ENCODE measurements at regions not wholly inside any gene's neighbourhood (a gene's known extent, or its start where the extent isn't known, plus 50 kb on each side); places are given as distances from the start of the nearest gene placed in this dataset.

DNA sequence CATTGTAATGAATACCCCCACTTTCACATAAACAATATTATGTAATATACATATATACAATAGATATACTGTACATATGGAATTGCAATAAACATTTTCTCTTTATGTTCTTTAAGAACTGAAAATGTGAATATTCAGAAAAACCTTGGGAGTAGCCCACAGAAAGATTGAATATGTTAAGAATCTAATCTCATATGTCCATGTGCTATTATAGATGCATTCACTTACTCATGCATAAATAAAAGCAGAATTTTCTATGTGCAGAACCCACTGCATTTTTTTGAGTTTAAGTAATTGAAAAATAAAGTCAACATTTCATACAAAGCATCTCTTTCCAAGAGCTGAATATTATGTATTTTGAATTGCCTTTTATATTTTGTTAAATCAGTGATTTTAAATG is 902.3 kb downstream of the PCDH19 start:
- TF ChIP-seq KDM1A (IDR thresholded peaks at IDR 0.05; ENCODE audit: borderline replicate concordance, low read length) (no peak), TAF1 (IDR thresholded peaks at IDR 0.05; ENCODE audit: low read depth, low read length) (no peak), RNF2 (IDR thresholded peaks at IDR 0.05; ENCODE audit: borderline replicate concordance, low read depth, low read length, missing control alignments, poor library complexity, severe bottlenecking) (no peak)
- TF ChIP-seq, protein P1, sequence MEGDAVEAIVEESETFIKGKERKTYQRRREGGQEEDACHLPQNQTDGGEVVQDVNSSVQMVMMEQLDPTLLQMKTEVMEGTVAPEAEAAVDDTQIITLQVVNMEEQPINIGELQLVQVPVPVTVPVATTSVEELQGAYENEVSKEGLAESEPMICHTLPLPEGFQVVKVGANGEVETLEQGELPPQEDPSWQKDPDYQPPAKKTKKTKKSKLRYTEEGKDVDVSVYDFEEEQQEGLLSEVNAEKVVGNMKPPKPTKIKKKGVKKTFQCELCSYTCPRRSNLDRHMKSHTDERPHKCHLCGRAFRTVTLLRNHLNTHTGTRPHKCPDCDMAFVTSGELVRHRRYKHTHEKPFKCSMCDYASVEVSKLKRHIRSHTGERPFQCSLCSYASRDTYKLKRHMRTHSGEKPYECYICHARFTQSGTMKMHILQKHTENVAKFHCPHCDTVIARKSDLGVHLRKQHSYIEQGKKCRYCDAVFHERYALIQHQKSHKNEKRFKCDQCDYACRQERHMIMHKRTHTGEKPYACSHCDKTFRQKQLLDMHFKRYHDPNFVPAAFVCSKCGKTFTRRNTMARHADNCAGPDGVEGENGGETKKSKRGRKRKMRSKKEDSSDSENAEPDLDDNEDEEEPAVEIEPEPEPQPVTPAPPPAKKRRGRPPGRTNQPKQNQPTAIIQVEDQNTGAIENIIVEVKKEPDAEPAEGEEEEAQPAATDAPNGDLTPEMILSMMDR (IDR thresholded peaks at IDR 0.05; ENCODE audit: control extremely low read depth in 1 of 3, insufficient read depth in 1 of 3, low read depth in 1 of 3, low read length in 3 of 3) = no peak

Data from H1 (cell line).